ENCODE measurements at regions not wholly inside any gene's neighbourhood (a gene's known extent, or its start where the extent isn't known, plus 50 kb on each side); places are given as distances from the start of the nearest gene placed in this dataset.

GRCh38 chr11:119996556-119996955 lies 141.4 kb downstream of the TRIM29 start:
- CTCF ChIA-PET (ENCODE audit: low intra/inter-chr PET ratio): no interaction called here
- DNase-seq (ENCODE audit: extremely low read depth in 1 of 4, low spot score in 3 of 4) (no peak), ATAC-seq (no peak), FAIRE-seq (no peak)
- Histone ChIP-seq H3K4me3 (no peak overlapping the region), H3K9me3 (replicated peaks; ENCODE audit: control insufficient read depth, insufficient read depth, low read depth, low read length) (no peaks in the 10 kb centered on the region), H3K27ac (ENCODE audit: extremely low read depth, low read depth, low read length) (no peak overlapping the region), H3K36me3 (ENCODE audit: control insufficient read depth, insufficient read depth, low read length) (no peaks in the 10 kb centered on the region), H3K79me2 (ENCODE audit: control insufficient read depth, insufficient read depth, low read length) (no peaks in the 10 kb centered on the region), H3K27me3 (ENCODE audit: control insufficient read depth in 2 of 2, insufficient read depth in 2 of 2, low read length in 2 of 2) (peaks cover 0 to 13% of the 10 kb centered on the region in 2 experiments; a peak in 2 of 5 replicates), H4K20me1 (replicated peaks; ENCODE audit: control insufficient read depth, insufficient read depth, low read length) (peaks cover 5% of the 10 kb centered on the region; the same call in 1 of the 2 replicates), H3K9me1 (ENCODE audit: control insufficient read depth, insufficient read depth, low read length) (no peaks in the 10 kb centered on the region), H3K9ac (ENCODE audit: insufficient read depth in 1 of 2, low read depth in 2 of 2, low read length in 2 of 2) (no peak overlapping the region), H3K4me2 (ENCODE audit: insufficient read depth, low read length) (no peak overlapping the region), H3K4me1 (replicated peaks in 1 of 2; ENCODE audit: control insufficient read depth in 2 of 2, insufficient read depth in 2 of 2, low read length in 2 of 2) (no peaks in the 10 kb centered on the region), H2AFZ (ENCODE audit: low read depth, low read length) (no peak overlapping the region)
- intact Hi-C loops (cut with micrococcal nuclease) (no loop called here), in situ Hi-C loops (cut with MboI) (no loop called here)
- TF ChIP-seq ZNF764 (CRISPR knock-in tag; IDR thresholded peaks at IDR 0.05; ENCODE audit: low read depth) (no peak), PRMT5 (CRISPR knock-in tag; IDR thresholded peaks at IDR 0.05) (no peak), ZNF217 (CRISPR knock-in tag; IDR thresholded peaks at IDR 0.05) (no peak), ZNF699 (CRISPR knock-in tag; IDR thresholded peaks at IDR 0.05; ENCODE audit: insufficient replicate concordance) (no peak), MED1 (CRISPR knock-in tag; IDR thresholded peaks at IDR 0.05; ENCODE audit: borderline replicate concordance) (no peak), ZNF347 (CRISPR knock-in tag; IDR thresholded peaks at IDR 0.05; ENCODE audit: low read depth) (no peak), NELFE (IDR thresholded peaks at IDR 0.05; ENCODE audit: insufficient read depth, insufficient read length) (no peak), CGGBP1 (CRISPR knock-in tag; IDR thresholded peaks at IDR 0.05) (no peak), KDM4B (IDR thresholded peaks at IDR 0.05; ENCODE audit: borderline replicate concordance in 2 of 2, low read depth in 1 of 2) (no peak)
- 0% methylated on average over 5 of the region's 5 CpGs for WGBS (ENCODE audit: insufficient coverage, low coverage, missing lambda C conversion rate)
- POLR2A ChIA-PET: no interaction called here
- BruUV-seq (replicated peaks): no TSS peak

Measured in K562 (cell line).